ENCODE measurements at regions not wholly inside any gene's neighbourhood (a gene's known extent, or its start where the extent isn't known, plus 50 kb on each side); places are given as distances from the start of the nearest gene placed in this dataset.

DNA sequence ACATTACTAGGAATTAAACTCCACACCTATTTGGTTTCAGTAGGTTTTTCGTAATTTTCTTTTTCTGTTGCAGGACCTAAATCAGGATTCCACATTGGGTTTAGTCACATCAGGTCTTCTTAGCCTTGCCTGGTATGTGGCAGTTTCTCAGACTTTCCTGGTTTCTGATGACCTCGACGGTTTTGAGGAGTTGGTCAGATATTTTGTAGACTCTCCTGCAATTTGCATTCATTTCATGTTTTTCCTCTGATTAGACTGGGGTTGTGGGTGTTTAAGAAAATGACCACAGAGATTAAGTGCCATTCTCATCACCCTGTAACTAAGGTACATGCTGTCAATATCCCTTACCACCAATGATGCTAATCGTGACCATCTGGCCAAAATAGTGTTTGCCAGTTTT is 97.3 kb upstream of the ST6GAL2 start:
- TF ChIP-seq, protein P1, sequence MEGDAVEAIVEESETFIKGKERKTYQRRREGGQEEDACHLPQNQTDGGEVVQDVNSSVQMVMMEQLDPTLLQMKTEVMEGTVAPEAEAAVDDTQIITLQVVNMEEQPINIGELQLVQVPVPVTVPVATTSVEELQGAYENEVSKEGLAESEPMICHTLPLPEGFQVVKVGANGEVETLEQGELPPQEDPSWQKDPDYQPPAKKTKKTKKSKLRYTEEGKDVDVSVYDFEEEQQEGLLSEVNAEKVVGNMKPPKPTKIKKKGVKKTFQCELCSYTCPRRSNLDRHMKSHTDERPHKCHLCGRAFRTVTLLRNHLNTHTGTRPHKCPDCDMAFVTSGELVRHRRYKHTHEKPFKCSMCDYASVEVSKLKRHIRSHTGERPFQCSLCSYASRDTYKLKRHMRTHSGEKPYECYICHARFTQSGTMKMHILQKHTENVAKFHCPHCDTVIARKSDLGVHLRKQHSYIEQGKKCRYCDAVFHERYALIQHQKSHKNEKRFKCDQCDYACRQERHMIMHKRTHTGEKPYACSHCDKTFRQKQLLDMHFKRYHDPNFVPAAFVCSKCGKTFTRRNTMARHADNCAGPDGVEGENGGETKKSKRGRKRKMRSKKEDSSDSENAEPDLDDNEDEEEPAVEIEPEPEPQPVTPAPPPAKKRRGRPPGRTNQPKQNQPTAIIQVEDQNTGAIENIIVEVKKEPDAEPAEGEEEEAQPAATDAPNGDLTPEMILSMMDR (IDR thresholded peaks at IDR 0.05), result no peak
- TF ChIP-seq POLR2AphosphoS5 (IDR thresholded peaks at IDR 0.05) (no peak), POLR2A (IDR thresholded peaks at IDR 0.05) (no peak)

Measured in stomach (tissue), 4 donors.